PFSK-1 (cell line): ENCODE measurements at regions not wholly inside any gene's neighbourhood (a gene's known extent, or its start where the extent isn't known, plus 50 kb on each side); places are given as distances from the start of the nearest gene placed in this dataset.

Experiments used
- POLR2AphosphoS5 ChIP-seq: IDR thresholded peaks from 2 replicates; pipeline ENCODE4 v1.6.1; 2012; ENCODE audit warnings: low read depth, mild to moderate bottlenecking, control low read depth, low read length, moderate library complexity
- REST ChIP-seq, 2 experiments: IDR thresholded peaks; 2 replicates each; pipeline versions ENCODE4 v1.6.1 to v1.8.0; 2011 to 2012; ENCODE audit warnings: low read depth in 2 of 2, low read length in 2 of 2, control low read depth in 1 of 2, inconsistent platforms in 1 of 2, mild to moderate bottlenecking in 1 of 2, moderate library complexity in 1 of 2; ENCODE audit not compliant: insufficient read depth in 1 of 2
- TAF1 ChIP-seq: IDR thresholded peaks from 2 replicates; pipeline ENCODE4 v1.6.1; 2012; ENCODE audit warnings: low read length, control low read depth, borderline replicate concordance; ENCODE audit not compliant: insufficient read depth

- TF ChIP-seq POLR2AphosphoS5 (no peak), TAF1 (no peak), REST (IDR thresholded peaks at IDR 0.05; ENCODE audit: insufficient read depth in 1 of 2, low read depth in 2 of 2, low read length in 2 of 2) (no peak)
These were observed 221.2 kb upstream of the HNRNPA3 start for GRCh38 chr2:176991411-176991810.
